GM19468 (cell line): ENCODE measurements at regions not wholly inside any gene's neighbourhood (a gene's known extent, or its start where the extent isn't known, plus 50 kb on each side); places are given as distances from the start of the nearest gene placed in this dataset.

ENCODE experiments used
- ATAC-seq: cut with Tn5 transposase; IDR thresholded peaks from one replicate; pipeline ENCODE4 v1.9.1; 2021; ENCODE audit warnings: mild to moderate bottlenecking, moderate library complexity, moderate number of reproducible peaks; ENCODE audit not compliant: unreplicated experiment; ENCODE audit errors: extremely low read depth

- ATAC-seq: no peak
Observed at GRCh38 chr1:221328371-221328770, 413.5 kb downstream of the DUSP10 start.

GRCh38 chr1:221331273-221332183 lies 410.4 kb downstream of the DUSP10 start:
- ATAC-seq: no peak

GRCh38 chr1:221334062-221334461 lies 407.8 kb downstream of the DUSP10 start:
- no peak for ATAC-seq

GRCh38 chr1:221335161-221336101 lies 406.5 kb downstream of the DUSP10 start:
- no peak for ATAC-seq

GRCh38 chr1:221336126-221336525 lies 405.8 kb downstream of the DUSP10 start:
- ATAC-seq: no peak

GRCh38 chr1:221337106-221337505 lies 404.8 kb downstream of the DUSP10 start:
- no peak for ATAC-seq

GRCh38 chr1:221343136-221343535 lies 398.8 kb downstream of the DUSP10 start:
- no peak for ATAC-seq

GRCh38 chr1:221343607-221344006 lies 398.3 kb downstream of the DUSP10 start:
- no peak for ATAC-seq

- ATAC-seq: no peak
Observed at GRCh38 chr1:221344693-221345092, 397.2 kb downstream of the DUSP10 start.

GRCh38 chr1:221347706-221348105 lies 394.2 kb downstream of the DUSP10 start:
- ATAC-seq: no peak

GRCh38 chr1:221350091-221350490 lies 391.8 kb downstream of the DUSP10 start:
- ATAC-seq: no peak

GRCh38 chr1:221356693-221357092 lies 385.2 kb downstream of the DUSP10 start:
- no peak for ATAC-seq

GRCh38 chr1:221363039-221363438 lies 378.9 kb downstream of the DUSP10 start:
- no peak for ATAC-seq

- ATAC-seq: no peak
Observed at GRCh38 chr1:221366495-221367110, 375.3 kb downstream of the DUSP10 start.

GRCh38 chr1:221371705-221372104 lies 370.2 kb downstream of the DUSP10 start:
- no peak for ATAC-seq

- ATAC-seq: no peak
Observed at GRCh38 chr1:221373795-221374194, 368.1 kb downstream of the DUSP10 start.

- no peak for ATAC-seq
Observed at GRCh38 chr1:221376286-221376685, 365.6 kb downstream of the DUSP10 start.

GRCh38 chr1:221381910-221382623 lies 359.8 kb downstream of the DUSP10 start:
- no peak for ATAC-seq

GRCh38 chr1:221392453-221392852 lies 349.4 kb downstream of the DUSP10 start:
- ATAC-seq: no peak

GRCh38 chr1:221394011-221394544 lies 347.8 kb downstream of the DUSP10 start:
- ATAC-seq: no peak
